COR-L47 (cell line): ENCODE measurements at regions not wholly inside any gene's neighbourhood (a gene's known extent, or its start where the extent isn't known, plus 50 kb on each side); places are given as distances from the start of the nearest gene placed in this dataset.

Experiments used
- DNase-seq: peaks from one replicate; lab custom pipeline; 2025; lab: John Stamatoyannopoulos, UW

- DNase-seq: no peak
Observed at GRCh38 chr12:46910830-46911229, 85.0 kb upstream of the SLC38A4 start.

- DNase-seq: no peak
Observed at GRCh38 chr12:46914336-46914735, 88.5 kb upstream of the SLC38A4 start.

- no peak for DNase-seq
Observed at GRCh38 chr12:46915082-46915481, 89.3 kb upstream of the SLC38A4 start.

- DNase-seq: no peak
Observed at GRCh38 chr12:46915836-46916235, 90.0 kb upstream of the SLC38A4 start.

GRCh38 chr12:46916796-46917419 is 91.1 kb upstream of the SLC38A4 start:
- no peak for DNase-seq

GRCh38 chr12:46917821-46918220 is 92.0 kb upstream of the SLC38A4 start:
- no peak for DNase-seq

GRCh38 chr12:46918631-46919030 is 92.8 kb upstream of the SLC38A4 start:
- DNase-seq: no peak

- no peak for DNase-seq
Observed at GRCh38 chr12:46919666-46920400, 94.0 kb upstream of the SLC38A4 start.

GRCh38 chr12:46920499-46920898 is 94.7 kb upstream of the SLC38A4 start:
- no peak for DNase-seq

GRCh38 chr12:46921048-46921763 is 95.4 kb upstream of the SLC38A4 start:
- DNase-seq: no peak

GRCh38 chr12:46921764-46922133 is 96.0 kb upstream of the SLC38A4 start:
- DNase-seq: no peak

GRCh38 chr12:46926526-46926925 is 100.7 kb upstream of the SLC38A4 start:
- no peak for DNase-seq

GRCh38 chr12:46930101-46930500 is 104.3 kb upstream of the SLC38A4 start:
- no peak for DNase-seq

GRCh38 chr12:46933947-46934346 is 108.2 kb upstream of the SLC38A4 start:
- DNase-seq: no peak

GRCh38 chr12:46934374-46935111 is 108.7 kb upstream of the SLC38A4 start:
- no peak for DNase-seq

- no peak for DNase-seq
Observed at GRCh38 chr12:46935271-46935847, 109.6 kb upstream of the SLC38A4 start.

- DNase-seq: no peak
Observed at GRCh38 chr12:46936042-46936441, 110.2 kb upstream of the SLC38A4 start.

- no peak for DNase-seq
Observed at GRCh38 chr12:46938071-46938678, 112.4 kb upstream of the SLC38A4 start.

- DNase-seq: no peak
Observed at GRCh38 chr12:46941981-46942380, 116.2 kb upstream of the SLC38A4 start.

- DNase-seq: no peak
Observed at GRCh38 chr12:46942579-46942978, 116.8 kb upstream of the SLC38A4 start.

- DNase-seq: no peak
Observed at GRCh38 chr12:46944088-46944487, 118.3 kb upstream of the SLC38A4 start.

- DNase-seq: no peak
Observed at GRCh38 chr12:46944771-46945170, 119.0 kb upstream of the SLC38A4 start.
